GM23248 (cell line): ENCODE measurements at regions not wholly inside any gene's neighbourhood (a gene's known extent, or its start where the extent isn't known, plus 50 kb on each side); places are given as distances from the start of the nearest gene placed in this dataset.
"Not testable (repeated sequence)": the region's sequence is repeated elsewhere in the genome, so short reads cannot be mapped to it uniquely, and the experiment has no call there.

Source experiments
- DNase-seq: peaks from one replicate; pipeline ENCODE4 v3.0.0-alpha.2; 2015
- H2AFZ ChIP-seq: fragments of 200-600 bp; sonication (generic); 2 replicates; pipeline ENCODE4 v1.6.1; 2016; ENCODE audit warnings: antibody characterized with exemption
- H3F3A ChIP-seq: fragments of 200-600 bp; sonication (generic); 2 replicates; pipeline ENCODE4 v1.6.1; 2016; ENCODE audit warnings: mild to moderate bottlenecking, antibody characterized with exemption, mixed run types; ENCODE audit not compliant: insufficient read depth
- H3K27ac ChIP-seq: fragments of 200-600 bp; sonication (generic); 2 replicates; pipeline ENCODE4 v1.5.1; 2016; ENCODE audit warnings: mild to moderate bottlenecking
- H3K27me3 ChIP-seq: fragments of 200-600 bp; sonication (generic); replicated peaks from 2 replicates; pipeline ENCODE4 v1.6.1; 2016; ENCODE audit warnings: mild to moderate bottlenecking; ENCODE audit not compliant: insufficient read depth
- H3K36me3 ChIP-seq: fragments of 200-600 bp; sonication (generic); 2 replicates; pipeline ENCODE4 v1.6.1; 2016; ENCODE audit warnings: low read depth, mild to moderate bottlenecking
- H3K4me1 ChIP-seq: fragments of 200-600 bp; sonication (generic); 2 replicates; pipeline ENCODE4 v1.6.1; 2016; ENCODE audit warnings: mild to moderate bottlenecking; ENCODE audit not compliant: insufficient read depth
- H3K4me2 ChIP-seq: fragments of 200-600 bp; sonication (generic); one replicate; pipeline ENCODE4 v1.6.1; 2016; ENCODE audit warnings: mild to moderate bottlenecking; ENCODE audit not compliant: unreplicated experiment
- H3K4me3 ChIP-seq: fragments of 200-600 bp; sonication (generic); 2 replicates; pipeline ENCODE4 v1.5.1; 2016; ENCODE audit warnings: mild to moderate bottlenecking
- H3K79me2 ChIP-seq: fragments of 200-600 bp; sonication (generic); 2 replicates; pipeline ENCODE4 v1.6.1; 2016; ENCODE audit warnings: mild to moderate bottlenecking; ENCODE audit not compliant: insufficient read depth
- H3K9ac ChIP-seq: fragments of 200-600 bp; sonication (generic); 2 replicates; pipeline ENCODE4 v1.6.1; 2016; ENCODE audit warnings: mild to moderate bottlenecking
- H3K9me2 ChIP-seq: fragments of 200-600 bp; sonication (generic); 2 replicates; pipeline ENCODE4 v1.6.1; 2016; ENCODE audit warnings: mixed run types, mild to moderate bottlenecking, moderate library complexity; ENCODE audit not compliant: insufficient read depth
- H3K9me3 ChIP-seq: fragments of 200-600 bp; sonication (generic); one replicate; pipeline ENCODE4 v1.6.1; 2017; ENCODE audit warnings: low read depth
- H4K20me1 ChIP-seq: fragments of 200-600 bp; sonication (generic); 2 replicates; pipeline ENCODE4 v1.6.0; 2016; ENCODE audit not compliant: insufficient read depth
- EZH2 ChIP-seq: fragments of 200-600 bp; sonication (generic); IDR thresholded peaks from 2 replicates; pipeline ENCODE4 v1.6.1; 2018; ENCODE audit warnings: antibody characterized with exemption, mild to moderate bottlenecking; ENCODE audit not compliant: insufficient read depth, poor library complexity, severe bottlenecking
- EZH2phosphoT487 ChIP-seq: fragments of 200-600 bp; sonication (generic); IDR thresholded peaks from 2 replicates; pipeline ENCODE4 v1.6.1; 2018; ENCODE audit warnings: antibody characterized with exemption, moderate library complexity, mild to moderate bottlenecking, low read depth; ENCODE audit not compliant: insufficient read depth
- WGBS, 2 experiments: methylation state at CpG; one replicate each; pipeline ENCODE4 v1.1.6; 2015 to 2017; ENCODE audit warnings: low lambda C conversion rate in 2 of 2, low coverage in 1 of 2; ENCODE audit errors: missing lambda C conversion rate in 2 of 2; 5-methylcytosine and 5-hydroxymethylcytosine counted together
- in situ Hi-C: fragments of 300-500 bp; cut with MboI; formaldehyde crosslinking; loops from 2 replicates; pipeline ENCODE4 v1.15.0; 2020

DNA sequence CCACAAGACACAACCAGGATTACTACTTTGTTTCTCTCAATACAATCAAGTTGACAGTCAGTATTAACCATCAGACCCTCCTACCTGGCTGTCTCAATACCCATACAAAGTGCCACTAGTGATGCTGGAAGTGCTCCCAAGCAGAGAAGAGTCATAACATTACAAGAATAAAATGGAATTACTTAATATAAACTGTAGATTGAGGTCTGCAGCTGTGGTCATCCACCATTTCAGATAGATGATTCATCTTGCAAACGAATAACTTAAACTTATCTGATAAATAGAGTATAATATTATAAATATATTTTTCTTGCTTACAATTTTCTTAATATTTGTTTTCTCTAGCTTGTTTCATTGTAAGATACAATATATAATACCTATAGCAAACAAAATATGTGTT lies 1034.2 kb upstream of the PCDH10 start:
- in situ Hi-C loops, result no loop called here
- Histone ChIP-seq H3K36me3 (no peaks in the 10 kb centered on the region), H3K9ac (no peak overlapping the region), H3K4me1 (no peaks in the 10 kb centered on the region), H3F3A (no peaks in the 10 kb centered on the region), H3K4me3 (no peak overlapping the region), H3K9me3 (no peaks in the 10 kb centered on the region), H3K27ac (no peak overlapping the region), H3K79me2 (no peaks in the 10 kb centered on the region), H3K4me2 (no peak overlapping the region), H3K9me2 (no peaks in the 10 kb centered on the region), H2AFZ (no peak overlapping the region), H3K27me3 (no peaks in the 10 kb centered on the region), H4K20me1 (no peaks in the 10 kb centered on the region)
- 6 to 14% methylated on average over 1 of the region's 1 CpG for WGBS, 2 experiments
- DNase-seq, result no peak
- TF ChIP-seq EZH2phosphoT487, result no peak
- TF ChIP-seq EZH2, result no peak

GRCh38 chr4:132122741-132123140 lies 1026.4 kb upstream of the PCDH10 start:
- H3K79me2 ChIP-seq, H3K27ac ChIP-seq, H3K36me3 ChIP-seq, H2AFZ ChIP-seq, H3K4me2 ChIP-seq, H3K4me3 ChIP-seq, H3F3A ChIP-seq, in situ Hi-C loops, H3K27me3 ChIP-seq, H3K9me3 ChIP-seq, H3K9ac ChIP-seq, H3K4me1 ChIP-seq, H3K9me2 ChIP-seq, H4K20me1 ChIP-seq, DNase-seq: not testable (repeated sequence)
- 14 to 18% methylated on average over 1 of the region's 1 CpG for WGBS, 2 experiments

GRCh38 chr4:132123870-132124623 lies 1025.0 kb upstream of the PCDH10 start:
- no peak for TF ChIP-seq EZH2phosphoT487
- no peak for TF ChIP-seq EZH2
- no peaks in the 10 kb centered on the region for H3K4me1 ChIP-seq
- 71 to 72% methylated on average over 15 of the region's 15 CpGs for WGBS, 2 experiments

DNA sequence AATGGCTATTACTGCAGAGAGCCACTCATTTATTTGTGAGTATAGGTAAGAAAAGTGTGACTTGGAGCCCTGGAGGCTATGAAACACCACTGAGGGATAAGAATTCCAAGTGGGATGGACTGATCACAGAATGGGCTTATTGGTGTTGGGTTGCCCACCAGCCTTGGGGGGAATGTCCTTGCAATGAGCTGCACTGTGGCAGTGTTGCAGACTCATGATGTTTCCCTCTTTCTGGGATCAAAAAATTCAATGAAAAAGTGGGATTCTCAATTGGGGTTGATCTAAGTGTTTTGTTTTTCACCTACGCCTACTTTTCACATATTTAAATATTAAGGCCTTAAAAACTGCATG lies 1024.5 kb upstream of the PCDH10 start:
- Histone ChIP-seq H3K27ac (no peak overlapping the region), H3K36me3 (no peaks in the 10 kb centered on the region), H3K9me2 (no peaks in the 10 kb centered on the region), H3K4me1 (no peaks in the 10 kb centered on the region), H3K9ac (no peak overlapping the region), H3K4me2 (no peak overlapping the region), H4K20me1 (no peaks in the 10 kb centered on the region), H3K79me2 (no peaks in the 10 kb centered on the region), H2AFZ (no peak overlapping the region), H3F3A (no peaks in the 10 kb centered on the region), H3K27me3 (no peaks in the 10 kb centered on the region), H3K4me3 (no peak overlapping the region), H3K9me3 (no peaks in the 10 kb centered on the region)
- 8 to 25% methylated on average over 1 of the region's 1 CpG for WGBS, 2 experiments
- in situ Hi-C loops, result no loop called here
- no peak for DNase-seq
- TF ChIP-seq EZH2 (no peak), EZH2phosphoT487 (no peak)

More at GRCh38 chr4:132123870-132124623, 1025.0 kb upstream of the PCDH10 start:
- Histone ChIP-seq H3K9me2 (no peaks in the 10 kb centered on the region), H3K9me3 (no peaks in the 10 kb centered on the region), H4K20me1 (no peaks in the 10 kb centered on the region), H3K4me3 (no peak overlapping the region), H3F3A (no peaks in the 10 kb centered on the region), H3K79me2 (no peaks in the 10 kb centered on the region), H3K9ac (no peak overlapping the region), H3K36me3 (no peaks in the 10 kb centered on the region), H3K27me3 (no peaks in the 10 kb centered on the region), H3K4me2 (no peak overlapping the region), H2AFZ (no peak overlapping the region), H3K27ac (no peak overlapping the region)
- in situ Hi-C loops, result no loop called here
- DNase-seq, result no peak

- Histone ChIP-seq H3K9me3 (no peaks in the 10 kb centered on the region), H3K79me2 (no peaks in the 10 kb centered on the region), H3K4me2 (no peak overlapping the region), H3K4me3 (no peak overlapping the region), H3K27ac (no peak overlapping the region), H3K27me3 (no peaks in the 10 kb centered on the region), H3K36me3 (no peaks in the 10 kb centered on the region), H3F3A (no peaks in the 10 kb centered on the region), H2AFZ (no peak overlapping the region), H3K9me2 (no peaks in the 10 kb centered on the region), H4K20me1 (no peaks in the 10 kb centered on the region), H3K4me1 (no peaks in the 10 kb centered on the region), H3K9ac (no peak overlapping the region)
- no peak for DNase-seq
- in situ Hi-C loops, result no loop called here
- no peak for TF ChIP-seq EZH2
- no peak for TF ChIP-seq EZH2phosphoT487
- WGBS, 2 experiments, result 1 to 2% methylated on average over 2 of the region's 2 CpGs
Observed at GRCh38 chr4:132125131-132125530, 1024.0 kb upstream of the PCDH10 start.
